ENCODE measurements at regions not wholly inside any gene's neighbourhood (a gene's known extent, or its start where the extent isn't known, plus 50 kb on each side); places are given as distances from the start of the nearest gene placed in this dataset.

DNA sequence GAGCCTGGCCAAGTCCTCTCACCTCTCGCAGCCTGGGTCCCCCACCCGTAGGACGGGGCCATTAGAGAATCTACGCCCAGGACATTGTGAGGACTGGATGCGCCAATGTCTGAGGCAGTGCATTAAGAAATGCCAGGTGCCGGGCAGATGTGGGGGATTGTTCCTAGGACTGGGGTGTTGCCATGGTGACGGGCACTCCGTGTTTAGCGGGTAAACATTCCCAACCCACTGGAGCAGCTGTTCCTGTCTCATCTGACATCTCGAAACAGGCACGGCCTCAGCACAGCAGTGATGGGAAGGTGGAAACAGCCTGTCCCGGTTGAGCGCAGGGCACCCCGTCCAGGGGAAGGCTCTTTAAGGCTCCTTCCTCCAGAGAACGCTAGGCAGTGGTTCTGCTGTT, 99.6 kb upstream of the RTL6 start:
- Histone ChIP-seq H3K4me3 (no peak overlapping the region), H3K27ac (no peak overlapping the region)

GRCh38 chr22:44596396-44597125, 98.5 kb upstream of the RTL6 start:
- H3K4me3 ChIP-seq, result no peak overlapping the region

DNA sequence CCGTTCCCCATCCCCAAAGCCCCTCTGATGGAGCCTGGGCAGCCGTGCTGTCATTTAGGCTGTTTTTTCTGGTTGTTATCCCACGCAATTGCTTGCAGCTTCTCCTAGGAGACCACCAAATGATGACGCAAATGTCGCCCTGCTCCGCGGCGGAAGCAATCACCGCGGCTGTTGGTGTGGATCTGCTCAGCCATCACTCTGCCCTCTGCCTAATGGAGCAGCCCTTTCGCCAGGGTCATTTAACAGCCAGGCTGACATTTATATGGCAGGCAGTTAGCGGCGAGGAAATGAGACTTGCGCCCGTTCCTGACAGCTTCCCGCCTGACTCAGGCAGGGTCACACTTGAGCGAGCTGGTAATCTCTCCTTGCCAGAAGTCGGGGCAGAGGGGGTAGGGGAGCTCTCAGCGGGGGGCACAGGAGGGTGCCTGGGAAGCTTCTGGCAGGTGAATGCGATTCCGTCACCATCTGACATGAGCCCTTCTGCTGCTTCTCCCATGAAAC, 97.9 kb upstream of the RTL6 start:
- H3K4me3 ChIP-seq, result no peak overlapping the region
- H3K27ac ChIP-seq, result no peak overlapping the region

More at GRCh38 chr22:44596396-44597125, 98.5 kb upstream of the RTL6 start:
- H3K27ac ChIP-seq, result no peak overlapping the region

- H3K4me3 ChIP-seq, result no peak overlapping the region
- H3K27ac ChIP-seq, result no peak overlapping the region
Measured at GRCh38 chr22:44594951-44595350, 96.9 kb upstream of the RTL6 start.

DNA sequence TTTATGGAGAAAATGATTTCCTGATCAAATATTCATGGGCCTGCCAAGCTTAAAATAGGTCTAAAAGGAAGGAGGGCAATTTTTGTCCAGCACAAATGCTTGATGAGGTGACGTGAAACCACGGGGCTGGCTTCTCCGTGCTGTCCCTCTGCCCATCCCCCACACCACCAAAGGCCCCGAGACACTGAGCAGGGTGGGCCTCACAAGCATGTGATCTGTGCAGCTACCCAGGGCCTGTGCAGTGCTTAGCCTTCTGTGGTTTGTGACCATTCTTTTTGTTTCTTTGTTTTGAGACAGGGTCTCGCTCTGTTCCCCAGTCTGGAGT, 94.8 kb upstream of the RTL6 start:
- H3K27ac ChIP-seq, result no peak overlapping the region
- no peak overlapping the region for H3K4me3 ChIP-seq

DNA sequence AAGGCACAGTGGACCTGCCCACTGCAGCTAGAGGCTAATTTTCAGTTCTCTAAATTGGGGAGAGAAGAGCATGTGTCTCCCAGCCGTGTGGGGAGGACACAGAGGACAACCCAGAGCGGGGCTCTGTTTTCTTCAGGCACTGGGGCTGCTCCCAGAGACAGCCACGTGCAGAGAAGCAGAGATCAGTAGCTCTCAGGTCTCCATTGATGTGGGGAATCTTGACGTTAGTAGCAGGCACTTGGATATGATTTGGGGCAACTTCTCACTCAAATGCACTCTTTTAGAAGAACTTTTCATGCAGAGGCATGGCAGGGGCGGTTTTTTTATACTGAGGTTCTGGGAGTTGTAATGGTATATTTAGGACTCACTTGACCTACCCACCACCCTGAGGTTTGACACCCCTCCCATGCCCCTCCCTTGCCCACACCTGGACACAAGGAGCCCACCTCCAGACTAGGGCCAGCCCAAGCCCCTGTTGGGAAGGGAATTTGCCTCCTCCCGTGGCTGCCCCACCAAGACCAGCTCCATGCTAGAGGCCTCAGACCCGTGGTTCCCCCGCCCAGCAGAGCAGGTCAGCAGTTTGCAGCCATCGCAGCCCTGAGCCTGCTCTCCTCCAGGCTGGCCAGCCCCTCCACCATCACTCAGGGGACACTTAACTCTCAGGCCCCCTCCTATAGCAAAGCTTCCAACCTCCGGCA, 94.2 kb upstream of the RTL6 start:
- no peak overlapping the region for H3K4me3 ChIP-seq

DNA sequence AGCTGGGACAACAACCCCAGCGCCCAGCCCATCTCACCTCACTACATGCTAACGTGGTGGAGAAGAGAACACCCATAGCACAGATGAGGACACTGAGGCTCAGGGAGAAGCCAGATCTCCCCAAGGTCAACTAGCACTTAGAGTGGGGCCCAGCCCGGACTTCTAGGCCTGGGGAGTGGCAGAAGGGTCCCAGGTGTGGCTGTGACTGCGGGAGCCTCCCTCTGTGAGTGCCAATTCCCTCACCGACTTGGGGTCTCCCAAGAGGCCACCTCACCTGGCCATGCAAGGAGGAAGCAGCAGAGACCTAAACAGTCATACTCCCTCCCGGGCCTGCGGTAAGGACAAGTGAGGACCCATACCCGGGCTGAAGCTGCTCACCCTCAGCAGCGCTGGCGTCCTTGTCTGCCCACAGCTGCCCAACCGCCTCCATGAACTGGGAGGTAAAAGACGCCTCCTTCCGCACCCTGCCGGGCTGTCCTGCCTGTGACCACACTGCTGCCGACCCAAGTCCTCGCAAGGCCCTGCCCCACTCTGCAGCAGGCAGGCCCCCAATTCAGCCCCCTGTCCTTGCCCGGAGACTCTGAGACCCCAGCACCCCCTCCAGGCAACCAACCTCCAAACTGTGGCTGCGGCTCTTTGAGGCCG, 93.2 kb upstream of the RTL6 start:
- Histone ChIP-seq H3K4me3 (no peak overlapping the region), H3K27ac (no peak overlapping the region)

More for the DNA sequence above, 94.2 kb upstream of the RTL6 start:
- no peak overlapping the region for H3K27ac ChIP-seq

DNA sequence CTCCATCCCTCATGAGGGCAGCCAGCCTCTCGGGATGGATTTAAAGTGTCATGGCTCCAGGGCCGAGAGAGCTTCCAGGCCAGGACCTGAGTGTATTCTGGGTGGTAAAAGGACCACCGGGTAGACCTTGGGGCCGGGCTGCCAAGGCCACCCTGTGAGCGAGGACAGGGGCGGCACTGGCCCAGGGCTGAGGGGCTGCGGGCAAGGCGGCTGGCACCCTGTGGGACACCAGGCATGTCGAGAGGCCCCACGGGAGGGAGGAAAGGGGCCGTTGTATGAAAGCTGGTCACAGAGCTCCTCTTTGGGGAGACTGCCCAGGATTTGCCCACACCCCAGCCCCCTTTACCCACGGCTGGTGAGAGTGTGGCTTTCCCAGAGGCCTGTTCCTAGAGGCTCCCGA, 92.3 kb upstream of the RTL6 start:
- H3K27ac ChIP-seq, result no peak overlapping the region
- H3K4me3 ChIP-seq, result no peak overlapping the region

- Histone ChIP-seq H3K27ac (no peak overlapping the region), H3K4me3 (no peak overlapping the region)
Measured at GRCh38 chr22:44589831-44590230, 91.8 kb upstream of the RTL6 start.

DNA sequence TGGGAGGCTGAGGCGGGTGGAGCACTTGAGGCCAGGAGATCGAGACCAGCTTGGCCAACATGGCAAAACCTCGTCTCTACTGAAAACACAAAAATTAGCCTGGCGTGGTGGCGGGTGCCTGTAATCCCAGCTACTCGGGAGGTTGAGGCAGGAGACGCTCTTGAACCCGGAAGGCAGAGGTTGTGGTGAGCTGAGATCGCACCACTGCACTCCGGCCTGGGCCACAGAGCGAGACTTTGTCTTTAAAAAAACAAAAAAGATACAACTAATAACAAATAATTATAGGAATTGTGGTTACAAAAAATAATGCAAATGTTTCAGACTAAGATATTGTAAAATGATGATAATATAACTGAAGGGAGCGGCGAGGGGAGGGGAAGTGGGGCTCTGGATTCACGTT, 90.3 kb upstream of the RTL6 start:
- Histone ChIP-seq H3K4me3 (no peak overlapping the region), H3K27ac (no peak overlapping the region)

- no peak overlapping the region for H3K4me3 ChIP-seq
- H3K27ac ChIP-seq, result no peak overlapping the region
Measured at GRCh38 chr22:44587737-44588310, 89.8 kb upstream of the RTL6 start.

- Histone ChIP-seq H3K4me3 (no peak overlapping the region), H3K27ac (no peak overlapping the region)
Measured at GRCh38 chr22:44586999-44587736, 89.1 kb upstream of the RTL6 start.

DNA sequence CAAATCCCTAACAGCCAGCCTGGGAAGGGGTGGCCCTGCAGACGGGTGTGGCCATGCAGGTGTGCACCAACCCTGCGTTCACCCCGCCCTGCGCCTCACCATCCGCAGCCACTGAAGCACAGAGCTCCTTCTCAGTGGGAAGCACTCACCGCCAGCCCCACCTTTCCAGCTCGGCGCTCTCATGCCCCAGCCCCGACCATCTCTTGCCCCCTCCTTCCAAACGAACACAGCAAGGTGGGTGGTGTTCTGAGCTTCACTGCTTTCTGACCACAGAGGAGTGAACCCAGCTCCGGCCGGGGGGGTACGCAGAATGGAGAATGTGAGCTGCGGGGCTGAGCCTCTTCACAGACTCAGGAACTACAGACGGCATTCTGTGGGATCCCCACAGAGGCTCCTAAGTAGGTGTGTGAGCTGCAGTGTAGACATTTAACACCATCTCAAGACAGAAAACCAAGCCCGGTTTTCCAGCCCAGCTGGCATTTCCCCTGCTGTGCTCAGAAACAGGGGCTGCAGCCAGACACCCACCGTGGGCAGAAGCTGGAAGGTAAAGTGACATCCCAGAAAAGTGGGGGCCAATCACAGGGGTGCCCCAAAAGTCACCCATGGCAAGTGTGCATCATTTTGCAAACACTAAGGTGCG, 88.4 kb upstream of the RTL6 start:
- H3K27ac ChIP-seq, result no peak overlapping the region

DNA sequence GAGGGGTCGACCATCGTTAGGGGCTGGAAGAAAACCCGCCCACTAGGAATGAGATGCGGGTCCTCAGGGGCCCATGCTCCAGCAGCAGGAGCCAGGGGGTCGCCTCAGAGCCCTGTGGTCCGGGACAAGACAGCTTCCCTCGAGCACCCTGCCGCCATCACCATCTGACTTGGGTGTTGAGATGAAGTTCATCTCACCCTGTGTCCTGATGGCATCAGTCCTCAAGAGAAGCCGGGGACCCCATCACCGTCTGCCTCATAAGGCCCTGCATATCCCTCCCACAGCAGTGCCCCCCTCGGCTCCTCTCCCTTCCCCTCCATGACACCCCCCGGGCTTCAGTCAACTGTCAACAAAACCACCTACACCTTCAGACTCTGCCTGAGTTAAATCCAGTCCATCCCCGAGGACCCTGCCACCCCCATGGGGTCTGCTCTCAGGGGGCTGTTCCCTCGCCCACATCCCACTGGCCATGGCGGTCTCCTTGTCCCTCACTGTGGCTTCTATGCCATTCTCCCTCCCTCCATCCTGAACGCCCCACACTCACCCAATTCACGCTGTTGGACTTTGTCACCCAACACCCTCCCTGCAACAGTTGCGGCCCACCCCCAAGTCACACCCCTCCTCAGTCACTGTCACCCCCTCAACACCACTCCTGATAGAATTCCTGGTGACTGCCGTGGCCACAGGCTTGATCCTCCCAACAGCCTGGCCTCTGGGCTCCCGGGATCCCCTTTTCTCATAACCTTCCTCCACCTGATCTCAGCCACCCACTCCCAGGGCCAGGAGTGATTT, 87.7 kb upstream of the RTL6 start:
- no peak overlapping the region for H3K4me3 ChIP-seq
- H3K27ac ChIP-seq, result no peak overlapping the region

More for the DNA sequence above, 88.4 kb upstream of the RTL6 start:
- H3K4me3 ChIP-seq, result no peak overlapping the region

DNA sequence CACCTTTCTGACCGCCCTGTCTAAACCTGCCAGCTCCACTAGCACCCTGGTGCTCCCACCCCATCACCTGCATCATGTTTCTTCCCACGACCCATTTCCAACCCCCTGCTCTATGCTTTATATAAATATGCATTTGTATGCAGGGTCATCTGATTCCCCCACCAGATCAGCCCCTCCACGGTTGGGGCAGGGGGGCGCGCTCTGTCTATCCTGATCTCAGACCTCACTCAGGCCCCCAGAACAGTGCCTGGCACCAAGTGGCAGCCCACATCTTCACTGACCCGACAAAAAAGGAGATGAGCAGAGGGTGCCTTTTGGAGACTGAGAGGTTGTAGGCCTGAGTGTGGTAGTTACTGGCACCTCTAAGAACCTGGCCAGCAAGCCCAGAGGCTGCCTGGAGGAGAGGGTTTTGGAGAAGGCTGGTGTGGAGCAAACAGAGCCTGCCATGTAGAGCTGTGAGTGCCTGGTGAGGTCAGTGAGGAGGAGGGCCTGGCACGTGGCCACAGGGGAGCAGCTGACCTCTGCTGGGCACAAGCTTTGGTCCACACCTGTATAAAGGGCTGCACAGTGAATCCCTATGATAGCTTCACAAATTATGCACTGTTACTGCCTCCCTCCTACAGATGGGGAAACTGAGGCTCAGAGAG, 86.3 kb upstream of the RTL6 start:
- H3K4me3 ChIP-seq, result no peak overlapping the region
- H3K27ac ChIP-seq, result no peak overlapping the region

DNA sequence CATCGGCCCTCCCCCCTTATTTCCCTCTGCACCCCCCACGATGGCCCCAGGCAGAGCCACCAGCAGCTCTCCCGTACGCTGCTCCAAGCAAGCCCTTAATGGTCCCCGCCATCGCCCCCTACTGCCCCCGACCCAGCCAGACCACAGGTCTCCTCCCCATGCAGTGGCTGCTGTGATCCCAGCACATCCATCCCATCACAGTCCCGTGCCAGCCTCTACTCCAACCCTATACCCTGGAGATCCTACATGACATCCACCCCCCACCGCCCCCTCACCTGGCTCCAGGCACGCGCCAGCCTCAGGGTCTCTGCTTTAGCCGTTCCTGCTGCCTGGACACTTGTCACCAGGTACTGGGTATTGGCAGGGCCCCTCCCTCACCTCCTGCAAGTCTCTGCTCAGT, 85.8 kb upstream of the RTL6 start:
- H3K27ac ChIP-seq, result no peak overlapping the region
- H3K4me3 ChIP-seq, result no peak overlapping the region

DNA sequence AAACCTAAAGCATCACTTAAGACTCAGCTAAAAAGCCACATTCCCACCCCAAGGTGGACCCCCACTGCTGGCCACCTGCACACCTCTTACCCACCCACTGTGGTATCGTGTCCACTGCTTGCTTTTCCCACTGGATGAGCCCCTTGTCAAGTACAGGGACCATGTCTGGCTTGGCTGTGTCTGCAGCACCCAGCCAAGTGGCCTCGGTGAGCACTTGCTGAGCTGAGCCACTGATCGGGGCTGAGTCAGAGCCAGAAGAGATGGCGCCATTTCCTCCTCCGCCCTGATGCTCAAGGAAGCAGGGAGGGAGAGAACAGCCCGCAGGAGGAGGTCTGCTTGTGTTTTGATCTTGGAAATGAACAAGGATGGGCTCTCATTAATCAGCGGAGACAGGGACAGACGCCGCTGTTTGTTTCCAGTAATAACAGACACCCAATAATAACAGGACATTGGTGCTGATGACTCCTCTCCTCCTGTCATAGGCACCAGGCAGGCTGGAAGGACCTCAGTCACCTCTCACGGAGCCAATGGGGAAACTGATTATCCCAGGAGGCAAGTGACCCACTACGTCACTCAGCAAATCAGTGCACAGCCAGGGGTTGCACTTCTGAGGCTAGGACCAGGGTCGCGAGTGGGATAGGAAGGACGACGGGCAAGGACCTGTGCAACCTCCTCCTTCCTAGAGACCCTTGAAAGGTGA, 85.2 kb upstream of the RTL6 start:
- no peak overlapping the region for H3K4me3 ChIP-seq
- no peak overlapping the region for H3K27ac ChIP-seq

GRCh38 chr22:44582016-44582415, 84.0 kb upstream of the RTL6 start:
- no peak overlapping the region for H3K27ac ChIP-seq

More at GRCh38 chr22:44582016-44582415, 84.0 kb upstream of the RTL6 start:
- no peak overlapping the region for H3K4me3 ChIP-seq

All from skin epidermis (tissue), 12 donors.